Colonic mucosa (tissue), 4 donors: ENCODE measurements at regions not wholly inside any gene's neighbourhood (a gene's known extent, or its start where the extent isn't known, plus 50 kb on each side); places are given as distances from the start of the nearest gene placed in this dataset.

Experiments used
- DNase-seq: peaks from one replicate; pipeline ENCODE4 v3.0.0-alpha.2; 2020
- H3K27ac ChIP-seq: fragments of 200-600 bp; one replicate; pipeline ENCODE4 v1.8.0; 2021
- H3K27me3 ChIP-seq: fragments of 200-600 bp; one replicate; pipeline ENCODE4 v1.8.0; 2021
- H3K36me3 ChIP-seq: fragments of 200-600 bp; one replicate; pipeline ENCODE4 v1.8.0; 2021
- H3K4me1 ChIP-seq: fragments of 200-600 bp; one replicate; pipeline ENCODE4 v1.8.0; 2021; ENCODE audit warnings: mild to moderate bottlenecking
- H3K4me3 ChIP-seq: fragments of 200-600 bp; one replicate; pipeline ENCODE4 v1.8.0; 2021
- H3K9ac ChIP-seq, 2 donors: one replicate each; pipeline ENCODE4 v1.7.0; 2013; ENCODE audit warnings: control low read depth in 2 of 2, low read depth in 2 of 2, low read length in 2 of 2
- H3K9me3 ChIP-seq: fragments of 200-600 bp; one replicate; pipeline ENCODE4 v1.8.0; 2021
- CTCF ChIP-seq: fragments of 200-600 bp; IDR thresholded peaks from one replicate; pipeline ENCODE4 v1.8.0; 2022; ENCODE audit warnings: antibody characterized with exemption, mild to moderate bottlenecking
- intact Hi-C: fragments of 100-400 bp; cut with DNase I; formaldehyde crosslinking; loops from one replicate; pipeline ENCODE4 v1.14.1; 2022
- donor health status: healthy.
- donor health status: DM: no; HTN: no; CAD: no.
- donor health status: DM: no; HTN: no; CAD: no.

GRCh38 chr6:14792118-14792955 lies 453.5 kb upstream of the JARID2 start:
- H3K4me3 ChIP-seq: no peak overlapping the region
- intact Hi-C loops: no loop called here
- DNase-seq: peak; percentile 33
- no peaks in the 10 kb centered on the region for H3K27me3 ChIP-seq
- H3K9ac ChIP-seq: no peak overlapping the region
- no peaks in the 10 kb centered on the region for H3K9me3 ChIP-seq
- no peaks in the 10 kb centered on the region for H3K36me3 ChIP-seq
- TF ChIP-seq CTCF: no peak
- H3K4me1 ChIP-seq: peaks cover 5% of the 10 kb centered on the region
- H3K27ac ChIP-seq: no peak overlapping the region

- H3K27ac ChIP-seq: no peak overlapping the region
- no peaks in the 10 kb centered on the region for H3K27me3 ChIP-seq
- TF ChIP-seq CTCF: no peak
- no peak overlapping the region for H3K9ac ChIP-seq
- peaks cover 5% of the 10 kb centered on the region for H3K4me1 ChIP-seq
- DNase-seq: no peak
- H3K9me3 ChIP-seq: no peaks in the 10 kb centered on the region
- intact Hi-C loops: no loop called here
- no peak overlapping the region for H3K4me3 ChIP-seq
- no peaks in the 10 kb centered on the region for H3K36me3 ChIP-seq
Measured at GRCh38 chr6:14795451-14795850, 450.4 kb upstream of the JARID2 start.

DNA sequence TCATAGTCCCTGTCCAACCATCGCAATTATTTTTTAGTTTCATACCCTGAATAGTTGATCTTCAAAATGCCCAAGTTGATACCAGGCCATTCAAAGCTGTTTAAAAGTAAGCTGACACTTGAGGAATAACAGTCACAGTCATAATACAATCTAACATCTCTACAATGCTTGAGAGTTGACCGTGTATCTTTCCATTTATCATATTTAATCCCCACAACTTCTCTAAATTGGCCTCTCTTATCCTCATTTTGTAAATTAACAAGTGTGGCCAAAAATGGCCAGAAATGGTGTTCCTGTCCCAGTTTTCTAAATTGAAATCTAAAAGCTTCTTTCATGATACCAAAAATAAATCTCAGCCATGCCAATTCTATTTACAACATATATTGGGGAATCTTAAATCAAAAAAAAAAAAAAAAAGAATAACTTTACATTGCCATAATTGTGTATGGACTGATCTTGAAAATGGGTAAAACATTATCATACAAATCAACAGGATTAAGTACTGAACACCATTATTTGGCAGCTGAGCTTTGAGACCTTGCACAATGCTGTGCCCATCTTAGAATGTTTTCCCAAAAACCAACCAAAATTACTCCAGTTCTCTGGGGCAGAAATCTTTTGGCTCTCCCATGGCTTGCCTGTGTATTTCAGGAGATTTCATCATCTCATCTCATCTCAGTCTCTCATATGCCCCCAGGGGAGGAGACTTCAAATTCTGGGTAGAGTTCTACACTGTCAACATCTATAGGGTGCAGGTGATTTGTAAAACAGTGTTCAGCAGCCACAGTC lies 448.7 kb upstream of the JARID2 start:
- H3K36me3 ChIP-seq: no peaks in the 10 kb centered on the region

GRCh38 chr6:14797875-14798593 lies 447.8 kb upstream of the JARID2 start:
- Histone ChIP-seq H3K9me3 (no peaks in the 10 kb centered on the region), H3K4me3 (no peak overlapping the region), H3K9ac (no peak overlapping the region), H3K27ac (no peak overlapping the region), H3K36me3 (no peaks in the 10 kb centered on the region), H3K4me1 (no peaks in the 10 kb centered on the region), H3K27me3 (no peaks in the 10 kb centered on the region)
- no peak for DNase-seq
- intact Hi-C loops: no loop called here
- no peak for TF ChIP-seq CTCF

More for the DNA sequence above, 448.7 kb upstream of the JARID2 start:
- TF ChIP-seq CTCF: no peak
- Histone ChIP-seq H3K9ac (no peak overlapping the region), H3K27ac (no peak overlapping the region), H3K4me1 (peaks cover 5% of the 10 kb centered on the region), H3K9me3 (no peaks in the 10 kb centered on the region), H3K4me3 (no peak overlapping the region), H3K27me3 (no peaks in the 10 kb centered on the region)
- intact Hi-C loops: no loop called here
- DNase-seq: no peak

DNA sequence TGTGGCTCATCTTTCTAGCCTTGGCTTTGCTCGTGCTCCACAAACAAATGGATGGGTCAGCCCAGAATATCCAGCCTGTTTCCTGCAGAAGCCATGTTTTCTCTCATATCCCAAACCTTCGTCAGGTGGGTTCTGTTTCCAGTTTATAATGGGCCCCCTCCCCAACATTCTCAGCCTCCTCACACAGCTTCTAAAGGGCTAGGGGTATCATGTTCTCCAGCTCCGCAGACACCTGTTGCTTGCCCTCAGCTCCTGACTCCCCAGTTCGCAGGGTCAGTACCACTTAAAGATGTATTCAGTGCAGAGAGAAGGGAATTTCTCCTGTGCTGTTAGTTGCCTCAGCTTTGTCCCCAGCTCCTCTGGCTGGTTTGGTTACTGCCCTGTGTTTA lies 447.3 kb upstream of the JARID2 start:
- H3K4me1 ChIP-seq: no peaks in the 10 kb centered on the region
- TF ChIP-seq CTCF: no peak
- H3K9ac ChIP-seq: no peak overlapping the region
- DNase-seq: no peak
- H3K27ac ChIP-seq: no peak overlapping the region
- no peaks in the 10 kb centered on the region for H3K9me3 ChIP-seq
- intact Hi-C loops: no loop called here
- no peaks in the 10 kb centered on the region for H3K36me3 ChIP-seq
- no peaks in the 10 kb centered on the region for H3K27me3 ChIP-seq
- H3K4me3 ChIP-seq: no peak overlapping the region
